ENCODE measurements at regions not wholly inside any gene's neighbourhood (a gene's known extent, or its start where the extent isn't known, plus 50 kb on each side); places are given as distances from the start of the nearest gene placed in this dataset.

DNA sequence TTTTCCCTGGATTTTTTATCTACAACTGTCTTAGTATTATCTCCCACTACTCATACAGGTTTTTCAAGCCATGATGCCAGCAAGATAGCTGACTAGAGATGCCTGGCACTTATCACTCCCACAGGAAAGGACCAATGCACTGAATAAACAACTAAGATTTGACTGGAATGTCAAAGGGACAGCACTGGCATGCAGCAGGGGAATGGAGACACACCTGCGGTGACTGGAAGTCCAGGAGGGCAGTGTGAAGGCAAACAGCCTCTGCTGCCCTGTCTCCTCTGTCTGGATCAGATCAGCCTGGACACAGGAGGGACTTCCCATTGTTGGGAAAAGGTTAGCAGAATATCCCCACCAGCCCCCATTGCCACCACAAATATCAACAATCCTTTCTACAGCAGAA lies 85.1 kb downstream of the TMEM237 start:
- Histone ChIP-seq H2BK20ac (ENCODE audit: low read length) (no peak overlapping the region), H3K56ac (replicated peaks; ENCODE audit: insufficient read length, low read depth, low read length) (no peak overlapping the region), H3K9ac (replicated peaks in 1 of 4; ENCODE audit: extremely low read depth in 1 of 4, low read depth in 3 of 4, low read length in 3 of 4) (no peak overlapping the region), H4K91ac (replicated peaks; ENCODE audit: insufficient read length, low read length) (no peak overlapping the region), H3K4me3 (ENCODE audit: extremely low read depth in 1 of 4, insufficient read depth in 2 of 4, low read depth in 3 of 4, low read length in 4 of 4) (no peak overlapping the region), H4K8ac (ENCODE audit: extremely low read depth, insufficient read depth, low read length) (peak overlapping the region; percentile 57; the same call in 1 of the 2 replicates), H2AFZ (ENCODE audit: low read length) (peak overlapping the region; percentile 24; the same call in 1 of the 2 replicates), H2AK5ac (ENCODE audit: low read depth, low read length) (no peak overlapping the region), H3K9me3 (ENCODE audit: insufficient read depth in 2 of 2, low read depth in 1 of 2, low read length in 1 of 2) (no peaks in the 10 kb centered on the region), H4K20me1 (replicated peaks in 1 of 2; ENCODE audit: control insufficient read depth in 1 of 2, insufficient read depth in 2 of 2, low read length in 2 of 2) (no peaks in the 10 kb centered on the region), H3K4me1 (replicated peaks in 1 of 4; ENCODE audit: control insufficient read depth in 3 of 4, insufficient read depth in 4 of 4, low read length in 3 of 4) (no peaks in the 10 kb centered on the region), H3K79me2 (ENCODE audit: control insufficient read depth in 1 of 2, insufficient read depth in 2 of 2, low read length in 2 of 2) (no peaks in the 10 kb centered on the region), H2BK5ac (ENCODE audit: low read depth, low read length) (no peak overlapping the region), H3K14ac (ENCODE audit: insufficient read length) (no peak overlapping the region), H3K27me3 (replicated peaks in 1 of 4; ENCODE audit: control insufficient read depth in 3 of 4, extremely low read depth in 1 of 4, insufficient read depth in 3 of 4, low read length in 3 of 4) (no peaks in the 10 kb centered on the region), H3K4ac (replicated peaks; ENCODE audit: insufficient read length, low read depth, low read length) (no peak overlapping the region), H3K18ac (ENCODE audit: extremely low read depth, low read length) (no peak overlapping the region), H3K36me3 (ENCODE audit: control insufficient read depth in 2 of 4, insufficient read depth in 4 of 4, low read length in 3 of 4) (no peaks in the 10 kb centered on the region), H3K4me2 (ENCODE audit: insufficient read depth in 1 of 2, low read depth in 2 of 2, low read length in 2 of 2) (no peak overlapping the region), H3K23ac (ENCODE audit: insufficient read length) (no peak overlapping the region), H2BK15ac (ENCODE audit: low read length) (no peak overlapping the region), H2BK120ac (replicated peaks; ENCODE audit: low read depth, low read length) (no peak overlapping the region), H2BK12ac (ENCODE audit: low read depth, low read length) (no peak overlapping the region), H3K27ac (ENCODE audit: low read depth, low read length) (no peak overlapping the region), H4K5ac (ENCODE audit: insufficient read length, low read depth, low read length) (no peak overlapping the region), H3K79me1 (ENCODE audit: low read depth, low read length) (no peaks in the 10 kb centered on the region), H3K23me2 (ENCODE audit: low read depth, low read length) (no peaks in the 10 kb centered on the region)
- ChIA-PET CTCF (ENCODE audit: partially characterized antibody) (interaction anchor here (0.8 to 1.8 kb wide), 4 partner anchors 9 to 73 kb away, joined by 3 to 7 read pairs (median 3); no protein-coding TSS in a partner anchor), POLR2A (ENCODE audit: partially characterized antibody) (interaction anchor here (0.9 kb wide), 1 partner anchor 11 kb away, joined by 3 read pairs; no protein-coding TSS in a partner anchor)
- FAIRE-seq = no peak
- WGBS, 2 experiments (ENCODE audit: extremely low coverage in 1 of 2, insufficient coverage in 1 of 2, insufficient read length in 1 of 2, insufficient replicate concordance in 2 of 2, low coverage in 1 of 2, low lambda C conversion rate in 2 of 2, missing lambda C conversion rate in 1 of 2) = 86% methylated on average over 1 of the region's 1 CpG; no CpG with 5 or more reads in 1 of the 2 experiments
- no peak for DNase-seq (ENCODE audit: low read depth in 1 of 2, low spot score in 2 of 2)
- no peak for TF ChIP-seq BRCA1 (IDR thresholded peaks at IDR 0.05; ENCODE audit: low read depth, low read length)
- no peak for TF ChIP-seq ASH2L (IDR thresholded peaks at IDR 0.05; ENCODE audit: low read length)
- no peak for TF ChIP-seq GTF2F1 (IDR thresholded peaks at IDR 0.05; ENCODE audit: borderline replicate concordance, low read depth, low read length)
- no peak for TF ChIP-seq EP300 (IDR thresholded peaks at IDR 0.05; ENCODE audit: borderline replicate concordance in 1 of 2, low read depth in 2 of 2, low read length in 2 of 2)
- no peak for TF ChIP-seq RXRA (IDR thresholded peaks at IDR 0.05; ENCODE audit: insufficient read depth, low read depth, low read length)
- TF ChIP-seq, protein P1, sequence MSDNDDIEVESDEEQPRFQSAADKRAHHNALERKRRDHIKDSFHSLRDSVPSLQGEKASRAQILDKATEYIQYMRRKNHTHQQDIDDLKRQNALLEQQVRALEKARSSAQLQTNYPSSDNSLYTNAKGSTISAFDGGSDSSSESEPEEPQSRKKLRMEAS (IDR thresholded peaks at IDR 0.05) = no peak
- no peak for TF ChIP-seq NRF1 (IDR thresholded peaks at IDR 0.05; ENCODE audit: low read depth, low read length)
- TF ChIP-seq KDM1A (IDR thresholded peaks at IDR 0.05; ENCODE audit: borderline replicate concordance, low read length) = no peak
- TF ChIP-seq CREB1 (IDR thresholded peaks at IDR 0.05) = no peak
- TF ChIP-seq, protein P2, sequence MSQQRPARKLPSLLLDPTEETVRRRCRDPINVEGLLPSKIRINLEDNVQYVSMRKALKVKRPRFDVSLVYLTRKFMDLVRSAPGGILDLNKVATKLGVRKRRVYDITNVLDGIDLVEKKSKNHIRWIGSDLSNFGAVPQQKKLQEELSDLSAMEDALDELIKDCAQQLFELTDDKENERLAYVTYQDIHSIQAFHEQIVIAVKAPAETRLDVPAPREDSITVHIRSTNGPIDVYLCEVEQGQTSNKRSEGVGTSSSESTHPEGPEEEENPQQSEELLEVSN (IDR thresholded peaks at IDR 0.05) = no peak
- no peak for TF ChIP-seq RAD21 (IDR thresholded peaks at IDR 0.05 in 1 of 2, conservative IDR thresholded peaks at IDR 0.05 in 1 of 2; ENCODE audit: low read depth in 2 of 2, low read length in 2 of 2)
- TF ChIP-seq HDAC6 (IDR thresholded peaks at IDR 0.05; ENCODE audit: low read depth, low read length) = no peak
- TF ChIP-seq KDM4A (IDR thresholded peaks at IDR 0.05; ENCODE audit: low read depth, low read length, severe bottlenecking) = no peak
- no peak for TF ChIP-seq SUZ12 (IDR thresholded peaks at IDR 0.05; ENCODE audit: low read length)
